IPS-15b (cell line): ENCODE measurements at regions not wholly inside any gene's neighbourhood (a gene's known extent, or its start where the extent isn't known, plus 50 kb on each side); places are given as distances from the start of the nearest gene placed in this dataset.

Experiments
- H3K27me3 ChIP-seq: one replicate; pipeline ENCODE4 v1.6.1; 2013; ENCODE audit warnings: low read length; ENCODE audit not compliant: control insufficient read depth, insufficient read depth
- H3K36me3 ChIP-seq: one replicate; pipeline ENCODE4 v1.6.1; 2013; ENCODE audit warnings: low read length; ENCODE audit not compliant: control insufficient read depth, insufficient read depth
- H3K4me1 ChIP-seq: one replicate; pipeline ENCODE4 v1.6.1; 2013; ENCODE audit warnings: mild to moderate bottlenecking, low read length; ENCODE audit not compliant: control insufficient read depth, insufficient read depth
- H3K4me3 ChIP-seq: one replicate; pipeline ENCODE4 v1.5.1; 2013; ENCODE audit warnings: low read depth, low read length
- H3K9ac ChIP-seq: one replicate; pipeline ENCODE4 v1.6.1; 2013; ENCODE audit warnings: low read depth, mild to moderate bottlenecking, low read length
- H3K9me3 ChIP-seq: one replicate; pipeline ENCODE4 v1.6.1; 2013; ENCODE audit warnings: mild to moderate bottlenecking, low read length; ENCODE audit not compliant: control insufficient read depth, insufficient read depth

DNA sequence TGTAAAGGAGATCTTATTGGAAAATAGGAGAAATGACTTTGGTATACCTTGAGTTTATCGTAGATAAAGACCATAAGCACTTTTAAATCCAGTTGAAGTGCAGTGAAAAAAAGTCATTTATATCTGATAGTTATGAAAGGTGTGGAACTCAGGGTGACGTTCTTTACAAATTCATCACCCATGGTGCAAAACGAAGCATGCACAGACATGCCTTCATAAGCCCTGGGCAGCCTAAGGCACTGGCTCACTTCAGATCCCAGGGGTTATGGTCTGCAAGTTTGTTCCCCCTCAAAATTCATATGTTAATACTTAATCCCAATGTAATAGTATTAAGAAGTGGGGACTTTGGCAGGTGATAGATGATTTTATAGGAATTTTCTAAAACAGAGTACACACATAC is 1216.4 kb upstream of the USP15 start:
- Histone ChIP-seq H3K27me3 (no peaks in the 10 kb centered on the region), H3K9me3 (no peaks in the 10 kb centered on the region), H3K36me3 (no peaks in the 10 kb centered on the region), H3K4me3 (no peak overlapping the region), H3K4me1 (no peaks in the 10 kb centered on the region), H3K9ac (no peak overlapping the region)

DNA sequence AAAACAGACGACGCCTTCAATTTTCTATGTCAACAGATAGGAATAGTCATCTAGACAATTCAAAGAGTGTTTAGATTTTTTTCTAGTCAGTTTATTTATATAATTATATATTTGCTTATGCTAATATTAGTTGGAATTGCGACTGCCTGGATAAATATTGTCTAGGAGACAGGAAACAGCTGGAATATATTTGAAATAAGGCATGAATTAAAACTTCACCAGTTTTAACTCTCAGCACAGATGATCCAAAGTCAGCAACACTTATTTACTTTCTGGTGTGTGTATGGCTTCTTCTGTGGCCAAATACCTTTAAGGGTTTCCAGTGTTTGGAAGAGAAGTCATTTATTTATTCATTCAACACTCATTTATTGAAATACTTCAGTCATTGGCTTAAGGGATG is 1215.4 kb upstream of the USP15 start:
- H3K4me3 ChIP-seq = no peak overlapping the region

DNA sequence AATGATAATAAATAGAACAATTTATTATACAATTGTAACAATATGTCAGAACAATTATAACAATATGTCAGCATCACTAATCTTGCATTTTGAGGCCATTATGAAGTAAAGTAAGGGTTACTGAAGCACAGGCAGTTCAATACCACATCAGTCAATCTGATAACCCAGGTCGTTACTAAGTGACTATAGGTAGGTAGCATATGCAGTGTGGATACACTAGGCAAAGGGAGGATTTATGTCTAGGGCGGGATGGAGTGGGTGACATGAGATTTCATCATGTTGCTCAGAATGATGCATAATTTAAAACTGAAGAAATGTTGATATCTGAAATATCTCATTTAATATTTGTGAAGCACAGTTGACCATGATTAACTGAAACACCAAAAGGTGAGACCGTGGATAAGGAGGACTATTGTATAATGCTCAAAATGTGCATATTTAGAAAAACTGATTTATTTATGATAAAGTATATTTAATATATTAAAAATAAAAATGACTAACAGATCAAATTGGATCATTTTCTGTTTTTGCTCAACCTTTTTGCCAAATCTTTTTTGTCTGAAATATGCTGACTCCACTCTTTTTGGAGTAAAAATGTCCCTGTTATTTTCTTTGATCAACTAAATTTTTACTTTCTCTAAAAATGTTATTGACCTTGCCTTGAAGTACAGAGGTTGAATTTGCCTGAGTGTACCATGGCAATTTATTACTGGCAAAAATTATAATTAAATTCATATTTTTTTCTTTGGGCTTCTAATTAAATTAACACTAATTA is 1189.4 kb upstream of the USP15 start:
- Histone ChIP-seq H3K4me1 (no peaks in the 10 kb centered on the region), H3K36me3 (no peaks in the 10 kb centered on the region), H3K9ac (no peak overlapping the region), H3K9me3 (no peaks in the 10 kb centered on the region), H3K4me3 (no peak overlapping the region), H3K27me3 (no peaks in the 10 kb centered on the region)

More for the DNA sequence above, 1215.4 kb upstream of the USP15 start:
- no peaks in the 10 kb centered on the region for H3K9me3 ChIP-seq
- H3K27me3 ChIP-seq = no peaks in the 10 kb centered on the region
- no peaks in the 10 kb centered on the region for H3K36me3 ChIP-seq
- no peak overlapping the region for H3K9ac ChIP-seq
- no peaks in the 10 kb centered on the region for H3K4me1 ChIP-seq

DNA sequence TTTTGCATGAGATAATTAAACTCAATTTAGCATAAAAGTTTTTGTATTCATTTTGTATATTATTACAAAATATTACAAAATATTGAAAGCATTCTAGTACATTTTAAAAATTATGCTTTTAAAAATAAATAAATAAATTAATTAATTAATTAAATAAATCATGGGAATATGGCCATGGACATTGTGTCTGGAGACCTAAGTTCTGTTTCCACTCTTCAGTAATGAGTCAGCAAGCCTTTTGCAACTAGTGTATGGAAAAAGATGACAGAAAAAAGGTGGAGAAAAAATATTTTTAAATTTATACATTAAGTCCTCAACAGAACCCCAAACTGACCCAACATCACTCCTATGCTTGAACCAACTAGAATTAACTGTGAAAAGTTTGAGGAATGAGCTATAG is 1187.5 kb upstream of the USP15 start:
- Histone ChIP-seq H3K9me3 (no peaks in the 10 kb centered on the region), H3K9ac (no peak overlapping the region), H3K36me3 (no peaks in the 10 kb centered on the region), H3K27me3 (no peaks in the 10 kb centered on the region), H3K4me1 (no peaks in the 10 kb centered on the region), H3K4me3 (no peak overlapping the region)

DNA sequence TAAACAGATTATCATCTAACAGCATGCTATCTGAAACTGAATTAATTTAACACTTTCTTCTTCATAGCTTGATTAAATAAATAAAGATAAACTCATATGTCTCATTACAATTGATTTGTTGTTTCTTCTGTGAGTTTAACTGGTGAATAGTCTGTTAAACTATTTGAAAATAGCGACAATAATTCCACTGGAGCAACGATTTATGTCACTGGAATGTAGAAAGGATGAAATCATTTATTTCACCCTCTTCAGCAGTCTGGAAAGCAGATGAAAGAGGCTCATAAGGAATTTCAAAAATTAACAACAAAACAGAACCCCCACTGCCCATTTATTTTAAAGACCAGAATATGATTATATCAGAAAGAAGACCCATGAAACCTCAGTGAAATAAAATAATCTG is 1165.1 kb upstream of the USP15 start:
- Histone ChIP-seq H3K9me3 (no peaks in the 10 kb centered on the region), H3K27me3 (no peaks in the 10 kb centered on the region), H3K4me1 (no peaks in the 10 kb centered on the region), H3K36me3 (no peaks in the 10 kb centered on the region), H3K9ac (no peak overlapping the region), H3K4me3 (no peak overlapping the region)

DNA sequence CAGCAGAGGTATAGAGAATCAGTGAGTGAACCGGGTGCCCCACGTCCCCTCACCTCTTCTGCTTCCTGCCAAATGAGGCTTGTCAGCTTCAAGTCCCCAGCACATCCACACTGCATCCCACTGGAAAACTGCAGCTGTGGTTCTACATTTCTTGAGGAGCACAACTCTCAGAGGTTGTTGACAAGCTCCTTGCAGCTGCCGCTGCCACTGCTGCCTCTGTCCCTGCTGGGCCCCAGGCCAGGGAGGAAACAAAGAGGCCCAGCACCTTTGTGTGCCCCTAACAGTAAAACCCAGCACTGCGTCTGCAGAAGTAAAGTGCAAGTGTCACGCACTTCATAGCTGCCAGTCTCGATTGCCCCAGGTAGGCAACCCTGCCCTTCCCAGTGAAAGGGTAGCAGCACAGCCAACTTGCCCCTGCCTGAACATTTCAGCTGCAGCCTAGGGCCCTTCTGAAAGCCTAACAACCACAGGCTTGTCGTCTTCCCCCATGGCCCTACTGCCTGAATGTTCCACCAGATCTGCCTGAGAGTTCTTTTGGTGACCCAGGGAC is 1162.1 kb upstream of the USP15 start:
- no peaks in the 10 kb centered on the region for H3K9me3 ChIP-seq
- no peak overlapping the region for H3K9ac ChIP-seq
- no peaks in the 10 kb centered on the region for H3K4me1 ChIP-seq
- H3K36me3 ChIP-seq = no peaks in the 10 kb centered on the region
- no peak overlapping the region for H3K4me3 ChIP-seq
- no peaks in the 10 kb centered on the region for H3K27me3 ChIP-seq

DNA sequence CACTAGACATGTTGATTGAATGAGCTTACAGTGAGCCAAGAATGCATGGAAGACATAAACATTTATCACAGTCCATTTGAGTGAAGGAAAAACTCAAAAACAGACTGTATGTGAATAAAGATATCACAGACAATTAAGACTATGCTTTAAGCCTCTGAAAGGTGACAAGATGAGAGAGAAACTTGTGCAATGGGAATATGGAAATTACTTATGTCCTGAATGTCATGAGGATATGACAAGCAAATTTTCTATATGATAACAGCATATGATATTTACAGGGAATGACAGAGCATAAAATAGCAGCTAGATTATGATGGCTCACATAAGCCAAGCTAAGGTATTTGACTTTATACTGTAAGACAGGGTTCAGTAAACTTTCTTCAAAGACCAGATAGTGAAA is 1153.1 kb upstream of the USP15 start:
- no peak overlapping the region for H3K4me3 ChIP-seq
- no peaks in the 10 kb centered on the region for H3K4me1 ChIP-seq
- H3K27me3 ChIP-seq = no peaks in the 10 kb centered on the region
- H3K36me3 ChIP-seq = no peaks in the 10 kb centered on the region
- H3K9me3 ChIP-seq = no peaks in the 10 kb centered on the region
- no peak overlapping the region for H3K9ac ChIP-seq

DNA sequence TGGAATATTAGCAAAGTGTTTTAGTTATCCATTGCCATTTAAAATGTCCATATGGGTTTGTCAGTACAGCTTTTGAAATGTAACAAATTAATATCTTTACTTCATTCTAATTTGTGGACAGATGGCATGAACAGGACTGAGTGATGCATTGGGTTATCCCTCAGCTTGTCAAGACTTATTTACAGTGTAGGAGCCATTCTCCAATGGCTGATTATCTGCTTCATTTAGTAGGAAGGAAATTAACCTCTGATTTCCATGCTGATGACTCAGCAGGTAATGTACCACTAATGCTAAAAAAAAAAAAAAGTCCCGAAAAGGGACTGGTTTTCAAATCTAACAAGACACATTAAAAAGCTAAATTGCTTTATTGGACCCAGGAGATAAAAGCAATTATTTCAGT is 1149.0 kb upstream of the USP15 start:
- Histone ChIP-seq H3K27me3 (no peaks in the 10 kb centered on the region), H3K36me3 (no peaks in the 10 kb centered on the region), H3K9me3 (no peaks in the 10 kb centered on the region), H3K4me1 (no peaks in the 10 kb centered on the region), H3K9ac (no peak overlapping the region), H3K4me3 (no peak overlapping the region)

DNA sequence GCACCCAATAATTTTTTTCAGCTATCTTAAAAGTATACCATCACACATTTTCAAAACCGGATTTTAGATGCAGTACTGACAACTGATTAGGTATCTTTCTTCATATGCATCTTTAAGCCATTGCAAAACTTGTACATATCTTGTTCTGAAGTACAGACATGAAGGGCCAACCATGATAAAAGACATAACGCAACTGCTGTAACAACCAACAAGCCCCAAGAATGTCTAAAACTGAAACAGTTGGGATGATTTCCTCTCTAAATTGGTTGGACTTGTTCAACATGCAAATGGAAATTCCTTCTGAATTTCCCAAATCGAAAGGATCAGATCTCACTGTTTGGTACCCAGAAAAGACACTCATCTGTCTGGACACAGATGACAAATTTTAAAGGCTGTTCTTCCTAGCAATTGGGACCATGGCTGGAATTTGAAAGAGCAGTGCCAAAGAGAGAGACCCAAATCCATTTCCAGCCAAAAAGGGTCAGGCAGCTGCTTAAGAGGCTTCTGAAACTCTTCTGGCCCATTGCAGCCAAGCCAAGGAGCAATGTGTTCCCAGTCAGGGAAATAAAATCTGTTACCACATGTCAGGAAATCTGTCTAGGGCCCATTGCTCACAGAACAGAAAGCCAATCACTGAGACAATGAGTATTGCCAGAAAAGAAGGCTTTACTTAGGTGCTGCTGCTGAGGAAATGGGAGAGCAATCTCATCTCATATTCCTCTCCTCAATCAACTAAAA is 1122.4 kb upstream of the USP15 start:
- Histone ChIP-seq H3K4me1 (no peaks in the 10 kb centered on the region), H3K9ac (no peak overlapping the region), H3K4me3 (no peak overlapping the region), H3K36me3 (no peaks in the 10 kb centered on the region), H3K27me3 (no peaks in the 10 kb centered on the region), H3K9me3 (no peaks in the 10 kb centered on the region)

DNA sequence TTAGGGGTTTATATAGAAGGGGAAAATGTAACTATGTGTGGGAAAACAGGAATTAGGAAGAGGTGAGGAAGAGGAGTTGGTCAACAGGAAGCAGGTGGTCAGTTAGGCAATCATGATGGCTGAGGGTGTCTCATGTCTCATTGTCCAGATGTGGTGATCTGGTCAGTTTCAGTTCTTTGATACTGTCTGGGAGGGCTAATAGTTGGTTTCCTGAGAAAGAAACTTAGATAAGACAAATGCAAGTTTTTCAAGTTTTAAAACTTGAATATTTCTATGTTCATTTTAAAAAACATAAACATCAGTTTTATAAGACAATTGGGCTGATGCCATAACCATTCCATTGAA is 1121.8 kb upstream of the USP15 start:
- Histone ChIP-seq H3K9me3 (no peaks in the 10 kb centered on the region), H3K9ac (no peak overlapping the region), H3K27me3 (no peaks in the 10 kb centered on the region), H3K4me3 (no peak overlapping the region), H3K36me3 (no peaks in the 10 kb centered on the region), H3K4me1 (no peaks in the 10 kb centered on the region)

DNA sequence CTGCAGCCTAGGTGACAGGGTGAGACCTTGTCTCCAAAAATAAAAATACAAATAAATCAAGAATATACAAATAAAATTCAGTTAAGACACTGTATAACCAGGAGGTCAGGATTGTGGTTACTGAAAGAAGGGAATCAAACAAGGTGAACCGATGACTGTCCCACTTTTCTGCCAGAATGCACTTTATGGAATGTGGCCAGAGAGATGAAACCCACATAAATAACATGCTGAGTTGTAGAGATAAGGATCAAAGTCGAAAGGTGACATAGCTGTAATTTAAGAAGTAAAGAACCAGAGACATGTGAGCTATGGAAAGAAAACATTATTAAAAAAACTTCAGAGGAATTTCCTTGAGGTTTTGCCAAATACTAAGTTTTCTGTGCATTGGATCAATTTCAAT is 1098.2 kb upstream of the USP15 start:
- Histone ChIP-seq H3K4me3 (no peak overlapping the region), H3K4me1 (no peaks in the 10 kb centered on the region), H3K9me3 (no peaks in the 10 kb centered on the region), H3K36me3 (no peaks in the 10 kb centered on the region), H3K9ac (no peak overlapping the region), H3K27me3 (no peaks in the 10 kb centered on the region)
